ENCODE measurements at regions not wholly inside any gene's neighbourhood (a gene's known extent, or its start where the extent isn't known, plus 50 kb on each side); places are given as distances from the start of the nearest gene placed in this dataset.

DNA sequence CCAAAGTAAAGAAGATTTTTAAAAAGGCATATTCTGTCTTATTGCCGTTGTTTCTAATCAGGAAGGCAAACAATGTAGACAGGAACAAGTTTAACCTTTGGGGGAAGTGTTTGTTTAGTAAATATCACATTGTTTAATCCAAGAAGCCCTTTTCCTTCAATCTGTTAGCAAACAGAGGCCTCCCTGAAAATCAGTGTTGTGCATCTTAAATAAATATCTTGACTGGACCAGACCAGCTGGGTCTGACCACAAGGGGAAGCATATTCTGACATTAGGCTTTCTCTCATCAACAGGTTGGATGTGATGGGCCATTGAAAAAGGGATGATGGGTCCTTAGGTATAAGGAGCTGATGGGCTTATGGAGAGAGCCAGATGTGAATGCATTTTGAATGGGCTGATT lies 81.8 kb upstream of the SGIP1 start (continued):
- no peak for TF ChIP-seq ZBTB1 (tag by site-specific recombination; IDR thresholded peaks at IDR 0.05)

DNA sequence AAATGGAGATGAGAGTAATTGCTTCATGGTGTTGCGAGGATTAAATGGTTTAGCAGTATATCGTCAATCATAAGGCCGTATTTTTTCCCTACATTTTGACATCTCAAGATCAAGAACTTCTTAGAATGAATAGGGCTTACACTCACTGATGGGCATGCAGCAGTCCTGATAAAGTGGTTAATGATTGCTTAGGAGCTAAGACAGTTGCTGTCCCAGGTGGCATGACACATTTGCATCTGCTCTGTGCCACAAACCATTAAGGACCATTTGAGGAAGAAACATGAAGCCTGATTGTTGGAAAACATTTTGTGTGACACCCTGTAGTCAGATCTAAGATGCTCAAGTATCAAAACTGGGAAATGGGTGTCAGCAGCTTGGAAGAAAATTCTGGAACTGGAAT lies 81.0 kb upstream of the SGIP1 start:
- Histone ChIP-seq H3K9me3 (ENCODE audit: control insufficient read depth, insufficient read depth, low read depth, low read length) (no peaks in the 10 kb centered on the region), H3K36me3 (ENCODE audit: control insufficient read depth in 2 of 2, insufficient read depth in 1 of 2, low read length in 2 of 2) (no peaks in the 10 kb centered on the region), H3K4me1 (ENCODE audit: control insufficient read depth, insufficient read depth, low read length) (no peaks in the 10 kb centered on the region), H3K27ac (ENCODE audit: extremely low read depth, low read depth, low read length) (no peak overlapping the region), H3K4me3 (ENCODE audit: low read depth, low read length) (no peak overlapping the region)
- no peak for TF ChIP-seq OSR2 (tag by site-specific recombination; IDR thresholded peaks at IDR 0.05)
- TF ChIP-seq ZNF391 (tag by site-specific recombination; IDR thresholded peaks at IDR 0.05; ENCODE audit: borderline replicate concordance, low read depth) = no peak
- TF ChIP-seq, protein P1, sequence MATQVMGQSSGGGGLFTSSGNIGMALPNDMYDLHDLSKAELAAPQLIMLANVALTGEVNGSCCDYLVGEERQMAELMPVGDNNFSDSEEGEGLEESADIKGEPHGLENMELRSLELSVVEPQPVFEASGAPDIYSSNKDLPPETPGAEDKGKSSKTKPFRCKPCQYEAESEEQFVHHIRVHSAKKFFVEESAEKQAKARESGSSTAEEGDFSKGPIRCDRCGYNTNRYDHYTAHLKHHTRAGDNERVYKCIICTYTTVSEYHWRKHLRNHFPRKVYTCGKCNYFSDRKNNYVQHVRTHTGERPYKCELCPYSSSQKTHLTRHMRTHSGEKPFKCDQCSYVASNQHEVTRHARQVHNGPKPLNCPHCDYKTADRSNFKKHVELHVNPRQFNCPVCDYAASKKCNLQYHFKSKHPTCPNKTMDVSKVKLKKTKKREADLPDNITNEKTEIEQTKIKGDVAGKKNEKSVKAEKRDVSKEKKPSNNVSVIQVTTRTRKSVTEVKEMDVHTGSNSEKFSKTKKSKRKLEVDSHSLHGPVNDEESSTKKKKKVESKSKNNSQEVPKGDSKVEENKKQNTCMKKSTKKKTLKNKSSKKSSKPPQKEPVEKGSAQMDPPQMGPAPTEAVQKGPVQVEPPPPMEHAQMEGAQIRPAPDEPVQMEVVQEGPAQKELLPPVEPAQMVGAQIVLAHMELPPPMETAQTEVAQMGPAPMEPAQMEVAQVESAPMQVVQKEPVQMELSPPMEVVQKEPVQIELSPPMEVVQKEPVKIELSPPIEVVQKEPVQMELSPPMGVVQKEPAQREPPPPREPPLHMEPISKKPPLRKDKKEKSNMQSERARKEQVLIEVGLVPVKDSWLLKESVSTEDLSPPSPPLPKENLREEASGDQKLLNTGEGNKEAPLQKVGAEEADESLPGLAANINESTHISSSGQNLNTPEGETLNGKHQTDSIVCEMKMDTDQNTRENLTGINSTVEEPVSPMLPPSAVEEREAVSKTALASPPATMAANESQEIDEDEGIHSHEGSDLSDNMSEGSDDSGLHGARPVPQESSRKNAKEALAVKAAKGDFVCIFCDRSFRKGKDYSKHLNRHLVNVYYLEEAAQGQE (tag by site-specific recombination; IDR thresholded peaks at IDR 0.05) = peak; percentile 43; the same call in 1 of the 2 replicates
- no peak for TF ChIP-seq ZNF146 (tag by site-specific recombination; IDR thresholded peaks at IDR 0.05)
- no peak for TF ChIP-seq ZNF423 (tag by site-specific recombination; IDR thresholded peaks at IDR 0.05)
- no peak for TF ChIP-seq ZNF610 (tag by site-specific recombination; IDR thresholded peaks at IDR 0.05; ENCODE audit: borderline replicate concordance)
- CTCF ChIA-PET = interaction anchor here (1.3 kb wide), 1 partner anchor 210 kb away, joined by 7 read pairs; no protein-coding TSS in a partner anchor
- POLR2A ChIA-PET = no interaction called here

DNA sequence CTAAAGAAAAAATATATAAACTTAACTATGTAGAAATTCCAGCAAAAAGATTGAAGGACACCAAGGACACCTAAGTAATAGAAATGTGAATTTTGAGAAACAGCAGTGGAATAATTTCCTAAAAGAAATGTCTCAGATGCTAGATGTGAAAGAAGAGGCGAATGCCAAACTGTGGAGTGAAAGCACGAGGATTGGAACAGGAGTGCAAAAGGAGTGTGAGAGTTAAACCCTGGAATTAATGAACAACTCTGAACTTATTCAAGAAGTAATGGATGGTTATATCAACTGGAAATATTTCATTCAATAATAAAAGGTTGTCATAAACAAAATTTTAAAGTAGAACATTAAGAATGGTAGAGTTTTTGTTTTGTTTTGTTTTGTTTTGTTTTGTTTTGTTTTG lies 78.5 kb upstream of the SGIP1 start:
- CTCF ChIA-PET = interaction anchor here (3.1 kb wide), 1 partner anchor 9 kb away, joined by 9 read pairs; no protein-coding TSS in a partner anchor
- H3K36me3 ChIP-seq (ENCODE audit: control insufficient read depth in 2 of 2, insufficient read depth in 1 of 2, low read length in 2 of 2) = no peaks in the 10 kb centered on the region
- no peak overlapping the region for H3K4me3 ChIP-seq (ENCODE audit: low read depth, low read length)
- H3K27ac ChIP-seq (ENCODE audit: extremely low read depth, low read depth, low read length) = no peak overlapping the region
- POLR2A ChIA-PET = no interaction called here
- TF ChIP-seq KLF16 (tag by site-specific recombination; IDR thresholded peaks at IDR 0.05) (no peak), ZBTB1 (tag by site-specific recombination; IDR thresholded peaks at IDR 0.05) (no peak), ZNF776 (tag by site-specific recombination; IDR thresholded peaks at IDR 0.05; ENCODE audit: borderline replicate concordance) (no peak)
- TF ChIP-seq, protein P2, sequence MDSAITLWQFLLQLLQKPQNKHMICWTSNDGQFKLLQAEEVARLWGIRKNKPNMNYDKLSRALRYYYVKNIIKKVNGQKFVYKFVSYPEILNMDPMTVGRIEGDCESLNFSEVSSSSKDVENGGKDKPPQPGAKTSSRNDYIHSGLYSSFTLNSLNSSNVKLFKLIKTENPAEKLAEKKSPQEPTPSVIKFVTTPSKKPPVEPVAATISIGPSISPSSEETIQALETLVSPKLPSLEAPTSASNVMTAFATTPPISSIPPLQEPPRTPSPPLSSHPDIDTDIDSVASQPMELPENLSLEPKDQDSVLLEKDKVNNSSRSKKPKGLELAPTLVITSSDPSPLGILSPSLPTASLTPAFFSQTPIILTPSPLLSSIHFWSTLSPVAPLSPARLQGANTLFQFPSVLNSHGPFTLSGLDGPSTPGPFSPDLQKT (IDR thresholded peaks at IDR 0.05; ENCODE audit: borderline replicate concordance, low read depth, low read length) = no peak
- no peaks in the 10 kb centered on the region for H3K4me1 ChIP-seq (ENCODE audit: control insufficient read depth, insufficient read depth, low read length)
- no peaks in the 10 kb centered on the region for H3K9me3 ChIP-seq (ENCODE audit: control insufficient read depth, insufficient read depth, low read depth, low read length)

DNA sequence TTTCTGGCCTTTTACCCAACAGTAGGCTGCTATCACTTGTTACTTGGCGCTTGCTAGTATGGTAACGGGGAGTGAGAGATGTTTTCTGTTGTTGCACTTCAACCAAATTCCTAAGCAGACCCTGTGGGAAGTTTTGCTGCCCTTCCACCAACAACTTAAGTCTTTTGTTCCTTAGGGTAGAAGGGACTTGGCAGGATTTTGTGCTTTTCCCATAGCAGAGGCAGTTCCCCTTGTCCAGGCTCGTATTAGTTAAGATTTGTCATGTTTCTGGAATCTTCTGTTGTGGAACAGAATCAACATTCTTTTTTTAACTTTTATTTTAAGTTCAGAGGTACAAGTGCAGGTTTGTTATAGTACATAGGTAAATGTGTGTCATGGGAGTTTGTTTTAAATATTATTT lies 73.2 kb upstream of the SGIP1 start:
- no peaks in the 10 kb centered on the region for H3K9me3 ChIP-seq (ENCODE audit: control insufficient read depth, insufficient read depth, low read depth, low read length)
- no peak overlapping the region for H3K27ac ChIP-seq (ENCODE audit: extremely low read depth, low read depth, low read length)
- ChIA-PET POLR2A (no interaction called here), CTCF (no interaction called here)
- no peak overlapping the region for H3K4me3 ChIP-seq (ENCODE audit: low read depth, low read length)
- H3K36me3 ChIP-seq (ENCODE audit: control insufficient read depth in 2 of 2, insufficient read depth in 1 of 2, low read length in 2 of 2) = no peaks in the 10 kb centered on the region
- H3K4me1 ChIP-seq (ENCODE audit: control insufficient read depth, insufficient read depth, low read length) = no peaks in the 10 kb centered on the region
- TF ChIP-seq, protein P3, sequence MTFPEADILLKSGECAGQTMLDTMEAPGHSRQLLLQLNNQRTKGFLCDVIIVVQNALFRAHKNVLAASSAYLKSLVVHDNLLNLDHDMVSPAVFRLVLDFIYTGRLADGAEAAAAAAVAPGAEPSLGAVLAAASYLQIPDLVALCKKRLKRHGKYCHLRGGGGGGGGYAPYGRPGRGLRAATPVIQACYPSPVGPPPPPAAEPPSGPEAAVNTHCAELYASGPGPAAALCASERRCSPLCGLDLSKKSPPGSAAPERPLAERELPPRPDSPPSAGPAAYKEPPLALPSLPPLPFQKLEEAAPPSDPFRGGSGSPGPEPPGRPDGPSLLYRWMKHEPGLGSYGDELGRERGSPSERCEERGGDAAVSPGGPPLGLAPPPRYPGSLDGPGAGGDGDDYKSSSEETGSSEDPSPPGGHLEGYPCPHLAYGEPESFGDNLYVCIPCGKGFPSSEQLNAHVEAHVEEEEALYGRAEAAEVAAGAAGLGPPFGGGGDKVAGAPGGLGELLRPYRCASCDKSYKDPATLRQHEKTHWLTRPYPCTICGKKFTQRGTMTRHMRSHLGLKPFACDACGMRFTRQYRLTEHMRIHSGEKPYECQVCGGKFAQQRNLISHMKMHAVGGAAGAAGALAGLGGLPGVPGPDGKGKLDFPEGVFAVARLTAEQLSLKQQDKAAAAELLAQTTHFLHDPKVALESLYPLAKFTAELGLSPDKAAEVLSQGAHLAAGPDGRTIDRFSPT (tag by site-specific recombination; IDR thresholded peaks at IDR 0.05) = no peak
- TF ChIP-seq, protein P4, sequence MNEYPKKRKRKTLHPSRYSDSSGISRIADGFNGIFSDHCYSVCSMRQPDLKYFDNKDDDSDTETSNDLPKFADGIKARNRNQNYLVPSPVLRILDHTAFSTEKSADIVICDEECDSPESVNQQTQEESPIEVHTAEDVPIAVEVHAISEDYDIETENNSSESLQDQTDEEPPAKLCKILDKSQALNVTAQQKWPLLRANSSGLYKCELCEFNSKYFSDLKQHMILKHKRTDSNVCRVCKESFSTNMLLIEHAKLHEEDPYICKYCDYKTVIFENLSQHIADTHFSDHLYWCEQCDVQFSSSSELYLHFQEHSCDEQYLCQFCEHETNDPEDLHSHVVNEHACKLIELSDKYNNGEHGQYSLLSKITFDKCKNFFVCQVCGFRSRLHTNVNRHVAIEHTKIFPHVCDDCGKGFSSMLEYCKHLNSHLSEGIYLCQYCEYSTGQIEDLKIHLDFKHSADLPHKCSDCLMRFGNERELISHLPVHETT (tag by site-specific recombination; IDR thresholded peaks at IDR 0.05) = no peak
- TF ChIP-seq, protein P5, sequence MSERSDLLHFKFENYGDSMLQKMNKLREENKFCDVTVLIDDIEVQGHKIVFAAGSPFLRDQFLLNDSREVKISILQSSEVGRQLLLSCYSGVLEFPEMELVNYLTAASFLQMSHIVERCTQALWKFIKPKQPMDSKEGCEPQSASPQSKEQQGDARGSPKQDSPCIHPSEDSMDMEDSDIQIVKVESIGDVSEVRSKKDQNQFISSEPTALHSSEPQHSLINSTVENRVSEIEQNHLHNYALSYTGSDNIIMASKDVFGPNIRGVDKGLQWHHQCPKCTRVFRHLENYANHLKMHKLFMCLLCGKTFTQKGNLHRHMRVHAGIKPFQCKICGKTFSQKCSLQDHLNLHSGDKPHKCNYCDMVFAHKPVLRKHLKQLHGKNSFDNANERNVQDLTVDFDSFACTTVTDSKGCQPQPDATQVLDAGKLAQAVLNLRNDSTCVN (tag by site-specific recombination; optimal IDR thresholded peaks at IDR 0.05) = no peak
- TF ChIP-seq YY2 (tag by site-specific recombination; IDR thresholded peaks at IDR 0.05) = no peak
- TF ChIP-seq ZNF785 (tag by site-specific recombination; IDR thresholded peaks at IDR 0.05) = no peak
- no peak for TF ChIP-seq ZNF121 (tag by site-specific recombination; IDR thresholded peaks at IDR 0.05)
- TF ChIP-seq ZNF202 (tag by site-specific recombination; IDR thresholded peaks at IDR 0.05; ENCODE audit: borderline replicate concordance) = no peak
- TF ChIP-seq ZNF155 (tag by site-specific recombination; IDR thresholded peaks at IDR 0.05) = no peak
